Lower lobe of right lung (tissue), 2 donors: ENCODE measurements at regions not wholly inside any gene's neighbourhood (a gene's known extent, or its start where the extent isn't known, plus 50 kb on each side); places are given as distances from the start of the nearest gene placed in this dataset.
"Not testable (repeated sequence)": the region's sequence is repeated elsewhere in the genome, so short reads cannot be mapped to it uniquely, and the experiment has no call there.

ENCODE experiments used
- ATAC-seq, 2 donors: fragments of 200-7000 bp; cut with Tn5 transposase; one replicate each; pipeline ENCODE4 v1.9.1; 2020 to 2022; ENCODE audit warnings: mild to moderate bottlenecking in 2 of 2, moderate library complexity in 2 of 2
- DNase-seq: peaks from one replicate; pipeline ENCODE4 v3.0.0-alpha.2; 2020
- H3K27ac ChIP-seq: fragments of 200-600 bp; one replicate; pipeline ENCODE4 v1.8.0; 2022
- H3K27me3 ChIP-seq: fragments of 200-600 bp; one replicate; pipeline ENCODE4 v1.8.0; 2022; ENCODE audit warnings: low read depth
- H3K36me3 ChIP-seq: fragments of 200-600 bp; one replicate; pipeline ENCODE4 v1.8.0; 2022; ENCODE audit warnings: mild to moderate bottlenecking
- H3K4me1 ChIP-seq: fragments of 200-600 bp; one replicate; pipeline ENCODE4 v1.8.0; 2022
- H3K4me3 ChIP-seq: fragments of 200-600 bp; one replicate; pipeline ENCODE4 v1.8.0; 2022; ENCODE audit warnings: mild to moderate bottlenecking
- H3K9me3 ChIP-seq: fragments of 200-600 bp; one replicate; pipeline ENCODE4 v1.8.0; 2022
- intact Hi-C: fragments of 100-400 bp; cut with DNase I; formaldehyde crosslinking; loops from one replicate; pipeline ENCODE4 v1.11.0; 2022
- TF ChIP-seq, protein P1 (sequence below): fragments of 200-600 bp; IDR thresholded peaks from one replicate; pipeline ENCODE4 v1.8.0; 2022; ENCODE audit warnings: antibody characterized with exemption, mild to moderate bottlenecking
- donor health status: DM: no; HTN: yes; CAD: no; lungs with severe emphysema.

DNA sequence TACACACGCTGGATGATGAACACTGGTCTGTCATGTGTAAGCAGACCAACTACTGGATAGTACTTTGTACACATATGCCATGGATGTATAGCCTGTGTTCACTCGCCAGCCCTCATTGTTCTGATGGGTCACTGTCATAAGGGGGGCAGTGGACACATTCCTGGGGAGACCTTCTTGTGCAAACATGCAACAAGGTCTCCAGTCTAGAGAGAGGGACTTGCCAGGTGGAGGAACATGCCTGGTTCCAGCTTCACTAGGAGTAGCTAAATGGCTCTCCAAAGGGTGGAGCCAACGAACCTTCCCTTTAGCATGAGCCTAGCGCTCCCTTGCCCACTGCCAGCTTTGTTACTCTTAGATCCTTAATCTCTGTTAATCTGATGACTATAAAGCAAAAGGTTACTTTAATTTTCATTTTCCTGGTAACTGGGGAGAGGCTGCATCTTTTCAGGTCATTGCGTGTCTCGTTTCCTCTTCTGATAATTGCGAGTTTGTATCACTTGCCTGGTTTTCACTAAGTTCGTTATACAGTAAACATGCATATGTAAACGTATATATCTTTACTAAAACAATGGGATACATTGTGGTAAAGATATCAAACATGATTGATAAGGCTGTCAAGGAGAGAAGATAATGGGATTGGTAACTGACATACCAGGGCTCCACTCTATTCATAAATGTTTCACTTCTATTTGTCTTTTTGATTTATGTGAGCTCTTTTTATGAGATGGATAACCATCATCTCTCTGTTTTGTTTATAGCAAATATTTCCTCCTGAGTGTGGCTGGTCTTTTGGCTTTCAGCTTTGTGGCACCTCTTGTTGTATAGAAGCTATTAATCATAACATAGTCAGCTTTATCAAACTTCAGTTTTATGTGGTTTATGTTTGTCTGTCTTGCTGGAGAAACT is 235.2 kb upstream of the SGCG start:
- ATAC-seq (no peak), DNase-seq (no peak)
- intact Hi-C loops = no loop called here
- TF ChIP-seq, protein P1, sequence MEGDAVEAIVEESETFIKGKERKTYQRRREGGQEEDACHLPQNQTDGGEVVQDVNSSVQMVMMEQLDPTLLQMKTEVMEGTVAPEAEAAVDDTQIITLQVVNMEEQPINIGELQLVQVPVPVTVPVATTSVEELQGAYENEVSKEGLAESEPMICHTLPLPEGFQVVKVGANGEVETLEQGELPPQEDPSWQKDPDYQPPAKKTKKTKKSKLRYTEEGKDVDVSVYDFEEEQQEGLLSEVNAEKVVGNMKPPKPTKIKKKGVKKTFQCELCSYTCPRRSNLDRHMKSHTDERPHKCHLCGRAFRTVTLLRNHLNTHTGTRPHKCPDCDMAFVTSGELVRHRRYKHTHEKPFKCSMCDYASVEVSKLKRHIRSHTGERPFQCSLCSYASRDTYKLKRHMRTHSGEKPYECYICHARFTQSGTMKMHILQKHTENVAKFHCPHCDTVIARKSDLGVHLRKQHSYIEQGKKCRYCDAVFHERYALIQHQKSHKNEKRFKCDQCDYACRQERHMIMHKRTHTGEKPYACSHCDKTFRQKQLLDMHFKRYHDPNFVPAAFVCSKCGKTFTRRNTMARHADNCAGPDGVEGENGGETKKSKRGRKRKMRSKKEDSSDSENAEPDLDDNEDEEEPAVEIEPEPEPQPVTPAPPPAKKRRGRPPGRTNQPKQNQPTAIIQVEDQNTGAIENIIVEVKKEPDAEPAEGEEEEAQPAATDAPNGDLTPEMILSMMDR = no peak
- H3K4me3 ChIP-seq = no peak overlapping the region
- H3K27ac ChIP-seq = no peak overlapping the region
- H3K36me3 ChIP-seq = no peaks in the 10 kb centered on the region
- H3K27me3 ChIP-seq = no peaks in the 10 kb centered on the region
- no peaks in the 10 kb centered on the region for H3K9me3 ChIP-seq
- H3K4me1 ChIP-seq = no peaks in the 10 kb centered on the region

DNA sequence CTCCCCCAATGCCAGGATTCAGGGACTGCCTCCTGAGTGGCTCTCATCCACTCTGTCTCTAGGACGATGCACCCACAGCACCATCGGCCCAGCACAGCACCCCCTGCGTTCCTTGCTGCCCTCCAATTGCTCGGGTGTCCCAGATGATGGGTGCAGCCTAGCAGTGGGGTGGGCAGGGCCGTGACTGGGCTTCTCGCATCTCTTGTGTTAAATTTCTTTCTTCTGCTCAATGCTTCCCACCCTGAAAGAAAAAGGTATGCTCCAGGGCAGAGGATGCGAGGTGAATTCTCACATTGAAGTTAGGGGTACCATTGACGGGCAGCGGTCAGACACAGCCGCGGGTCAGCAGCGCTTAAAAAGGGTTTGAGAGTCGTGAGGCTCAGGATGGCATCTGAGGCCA is 232.4 kb upstream of the SGCG start:
- Histone ChIP-seq H3K27me3 (no peaks in the 10 kb centered on the region), H3K4me3 (no peak overlapping the region), H3K36me3 (no peaks in the 10 kb centered on the region), H3K9me3 (peaks cover 4% of the 10 kb centered on the region), H3K4me1 (no peaks in the 10 kb centered on the region), H3K27ac (no peak overlapping the region)
- DNase-seq (no peak), ATAC-seq (no peak)
- TF ChIP-seq, protein P1 = no peak
- intact Hi-C loops = no loop called here

DNA sequence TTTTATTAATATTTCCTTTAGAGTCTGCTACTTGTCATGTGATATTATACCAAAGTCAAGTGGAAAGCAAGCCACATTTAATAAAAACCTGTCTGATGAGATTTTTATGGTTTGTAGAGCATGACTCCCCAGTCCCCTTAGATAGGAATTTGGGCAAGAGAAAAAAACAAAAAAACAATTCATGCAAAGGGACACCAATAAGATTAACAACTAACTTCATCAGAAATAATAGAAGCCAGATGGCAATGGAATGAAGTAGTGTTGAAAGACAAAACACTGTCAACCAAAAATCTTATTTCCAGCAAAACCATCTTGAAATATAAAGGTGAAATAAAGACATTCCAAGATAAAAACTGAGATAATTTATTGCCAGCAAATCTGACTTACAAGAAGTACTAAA is 228.8 kb upstream of the SGCG start:
- H3K9me3 ChIP-seq, H3K27me3 ChIP-seq, H3K27ac ChIP-seq, ATAC-seq, DNase-seq, intact Hi-C loops, H3K36me3 ChIP-seq, H3K4me1 ChIP-seq, H3K4me3 ChIP-seq: not testable (repeated sequence)

DNA sequence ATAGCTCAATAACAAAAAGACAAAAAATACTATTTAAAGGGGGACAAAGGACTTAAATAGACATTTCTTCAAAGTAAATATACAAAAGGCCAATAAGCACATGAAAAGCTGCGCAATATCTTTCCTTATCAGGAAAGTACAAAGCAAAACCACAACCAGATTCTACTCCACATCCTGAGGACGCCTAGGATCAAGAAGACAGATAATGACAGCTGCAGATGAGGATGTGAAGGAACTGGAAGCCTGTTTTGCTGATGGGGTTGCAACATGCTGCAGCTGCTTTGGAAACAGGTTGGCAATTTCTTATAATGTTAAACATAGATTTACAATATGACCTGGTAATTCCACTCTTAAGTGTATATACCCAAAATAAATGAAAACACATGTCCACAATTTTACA is 225.6 kb upstream of the SGCG start:
- ATAC-seq, intact Hi-C loops, H3K4me3 ChIP-seq, H3K27me3 ChIP-seq, H3K9me3 ChIP-seq, H3K4me1 ChIP-seq, H3K36me3 ChIP-seq, DNase-seq, H3K27ac ChIP-seq: not testable (repeated sequence)

DNA sequence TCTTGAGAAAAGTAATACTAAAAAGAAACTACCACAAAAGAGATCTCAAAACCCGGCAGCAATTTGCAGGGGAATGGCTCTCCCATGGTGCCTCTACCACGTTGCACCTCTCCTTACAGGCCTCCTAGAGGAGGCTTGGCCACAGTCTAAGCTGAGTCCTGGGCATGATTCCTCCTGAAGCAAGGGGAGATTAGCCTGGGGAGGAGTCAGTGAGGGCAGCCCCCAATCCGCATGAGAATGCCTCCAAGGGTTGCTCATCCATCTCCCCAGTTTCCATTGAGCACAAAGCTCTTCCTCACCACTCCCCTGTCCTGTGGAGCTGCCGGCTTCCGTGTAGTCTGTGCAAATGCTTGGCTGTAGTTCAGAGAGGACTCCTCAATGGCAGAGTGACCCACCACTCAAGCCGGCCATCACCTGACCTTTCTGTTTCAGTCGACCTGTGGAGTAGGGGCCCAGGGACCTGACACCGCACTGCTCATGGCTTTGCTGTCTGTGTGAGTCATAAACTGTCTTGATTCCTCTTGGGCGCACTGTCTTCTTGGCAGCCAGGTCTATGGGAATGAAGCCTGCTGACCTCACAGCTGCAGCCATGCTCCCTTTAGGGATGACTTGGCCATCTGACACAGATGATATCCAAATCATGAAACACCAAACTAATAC is 224.2 kb upstream of the SGCG start:
- H3K27me3 ChIP-seq, H3K9me3 ChIP-seq, H3K27ac ChIP-seq, DNase-seq, H3K36me3 ChIP-seq, H3K4me1 ChIP-seq, intact Hi-C loops, H3K4me3 ChIP-seq: not testable (repeated sequence)
- peak; percentile 19 to 43 for ATAC-seq

DNA sequence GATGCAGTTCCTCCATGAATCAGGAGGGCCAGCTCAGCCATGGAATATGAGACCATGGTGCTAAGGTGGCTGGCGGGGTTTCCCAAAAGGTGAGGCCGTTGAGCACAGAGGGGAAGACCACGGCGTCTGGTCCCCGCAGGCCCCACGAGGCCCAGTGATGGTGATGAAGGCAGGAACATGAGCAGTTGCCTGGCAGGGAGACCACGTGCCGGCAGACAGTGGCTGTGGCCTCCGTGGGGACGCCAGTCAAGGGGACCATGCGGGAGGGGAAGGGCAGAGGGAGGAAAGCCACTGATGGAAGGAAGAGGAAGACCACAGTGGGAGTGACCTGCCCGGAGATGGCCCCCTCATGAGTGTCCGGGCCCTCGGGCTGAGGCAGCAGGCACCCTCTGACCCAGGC is 220.9 kb upstream of the SGCG start:
- H3K36me3 ChIP-seq, H3K9me3 ChIP-seq, H3K4me1 ChIP-seq, H3K4me3 ChIP-seq, H3K27me3 ChIP-seq, intact Hi-C loops, ATAC-seq, H3K27ac ChIP-seq, DNase-seq: not testable (repeated sequence)

DNA sequence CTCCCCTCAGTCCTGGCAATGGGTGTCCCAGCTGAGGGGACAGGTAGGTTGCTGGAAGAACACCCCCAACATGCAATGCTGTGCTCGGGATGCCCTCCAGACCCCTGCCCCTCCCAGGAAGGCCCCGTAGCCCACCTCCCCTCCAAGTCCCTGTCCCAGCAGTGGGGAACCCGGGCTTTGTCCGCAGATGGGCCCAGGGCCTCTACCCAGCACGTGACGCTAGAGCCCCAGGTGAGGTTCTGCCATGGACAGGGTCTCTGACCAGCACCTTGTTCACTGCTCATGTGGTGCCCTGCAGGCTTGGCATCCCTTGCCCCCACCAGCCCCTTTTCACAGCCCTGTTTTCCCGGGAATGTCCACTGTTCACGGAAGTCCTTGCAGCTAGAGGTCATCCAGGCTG is 220.0 kb upstream of the SGCG start:
- no peak overlapping the region for H3K27ac ChIP-seq
- no peaks in the 10 kb centered on the region for H3K27me3 ChIP-seq
- ATAC-seq (peak in 1 of 2 donors; percentile 14), DNase-seq (no peak)
- intact Hi-C loops = no loop called here
- no peak overlapping the region for H3K4me3 ChIP-seq
- H3K36me3 ChIP-seq = no peaks in the 10 kb centered on the region
- TF ChIP-seq, protein P1 = no peak
- no peaks in the 10 kb centered on the region for H3K9me3 ChIP-seq
- no peaks in the 10 kb centered on the region for H3K4me1 ChIP-seq

DNA sequence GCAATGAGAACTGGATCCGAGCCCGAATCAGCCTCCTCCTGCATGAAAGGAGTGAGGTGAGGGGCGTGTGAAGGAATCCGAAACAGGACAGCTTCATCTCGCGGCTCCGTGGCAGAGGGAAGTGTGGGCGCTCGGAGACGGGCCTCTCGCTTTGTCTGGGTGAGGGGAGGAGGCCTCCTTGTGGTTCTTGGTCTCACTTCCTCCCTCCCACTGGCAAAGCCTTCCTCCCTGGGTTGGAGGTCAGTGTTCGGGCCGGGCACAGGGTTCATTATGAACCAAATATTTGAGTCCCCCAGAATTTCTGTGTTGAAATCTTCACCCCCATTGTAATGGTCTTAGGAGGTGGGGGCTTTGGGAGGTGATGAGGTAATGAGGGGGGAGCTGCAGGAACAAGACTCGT is 219.4 kb upstream of the SGCG start:
- DNase-seq, H3K27ac ChIP-seq, H3K27me3 ChIP-seq, H3K9me3 ChIP-seq, H3K36me3 ChIP-seq, intact Hi-C loops, H3K4me3 ChIP-seq, H3K4me1 ChIP-seq: not testable (repeated sequence)
- ATAC-seq = peak; percentile 35 to 55
